ENCODE measurements at regions not wholly inside any gene's neighbourhood (a gene's known extent, or its start where the extent isn't known, plus 50 kb on each side); places are given as distances from the start of the nearest gene placed in this dataset.
A peak's percentile ranks its signal among the peaks of the same experiment; 100 is the strongest.

- DNase-seq: no peak
These were observed 886.0 kb downstream of the TUSC7 start for GRCh38 chr3:117595615-117596014.

- no peak for DNase-seq
These were observed 886.9 kb downstream of the TUSC7 start for GRCh38 chr3:117596503-117596902.

- DNase-seq: no peak
These were observed 888.3 kb downstream of the TUSC7 start for GRCh38 chr3:117597865-117598264.

- no peak for DNase-seq
These were observed 890.5 kb downstream of the TUSC7 start for GRCh38 chr3:117600112-117600511.

- DNase-seq: no peak
These were observed 891.1 kb downstream of the TUSC7 start for GRCh38 chr3:117600666-117601065.

GRCh38 chr3:117602058-117602644 lies 892.6 kb downstream of the TUSC7 start:
- DNase-seq: no peak

GRCh38 chr3:117603097-117603496 lies 893.5 kb downstream of the TUSC7 start:
- no peak for DNase-seq

- DNase-seq: no peak
These were observed 897.3 kb downstream of the TUSC7 start for GRCh38 chr3:117606866-117607265.

- DNase-seq: no peak
These were observed 899.8 kb downstream of the TUSC7 start for GRCh38 chr3:117609330-117609729.

GRCh38 chr3:117610156-117610555 lies 900.6 kb downstream of the TUSC7 start:
- no peak for DNase-seq

GRCh38 chr3:117611211-117611610 lies 901.6 kb downstream of the TUSC7 start:
- DNase-seq: no peak

GRCh38 chr3:117616227-117616626 lies 906.6 kb downstream of the TUSC7 start:
- no peak for DNase-seq

GRCh38 chr3:117617906-117618305 lies 908.3 kb downstream of the TUSC7 start:
- no peak for DNase-seq

GRCh38 chr3:117618462-117618861 lies 908.9 kb downstream of the TUSC7 start:
- no peak for DNase-seq

GRCh38 chr3:117619805-117620204 lies 910.2 kb downstream of the TUSC7 start:
- DNase-seq: no peak

- no peak for DNase-seq
These were observed 912.7 kb downstream of the TUSC7 start for GRCh38 chr3:117622171-117622841.

GRCh38 chr3:117624424-117624823 lies 914.8 kb downstream of the TUSC7 start:
- DNase-seq: no peak

- no peak for DNase-seq
These were observed 915.6 kb downstream of the TUSC7 start for GRCh38 chr3:117625174-117625573.

GRCh38 chr3:117626577-117626976 lies 917.0 kb downstream of the TUSC7 start:
- DNase-seq: no peak

- DNase-seq: peak; percentile 96
These were observed 919.3 kb downstream of the TUSC7 start for GRCh38 chr3:117628823-117629291.

GRCh38 chr3:117629505-117629904 lies 919.9 kb downstream of the TUSC7 start:
- no peak for DNase-seq

GRCh38 chr3:117630469-117630868 lies 920.9 kb downstream of the TUSC7 start:
- no peak for DNase-seq

- DNase-seq: no peak
These were observed 921.3 kb downstream of the TUSC7 start for GRCh38 chr3:117630885-117631284.

- DNase-seq: no peak
These were observed 922.2 kb downstream of the TUSC7 start for GRCh38 chr3:117631781-117632180.

- DNase-seq: no peak
These were observed 922.6 kb downstream of the TUSC7 start for GRCh38 chr3:117632191-117632590.
